Esophagus muscularis mucosa (tissue), 4 donors: ENCODE measurements at regions not wholly inside any gene's neighbourhood (a gene's known extent, or its start where the extent isn't known, plus 50 kb on each side); places are given as distances from the start of the nearest gene placed in this dataset.

Experiments used
- EP300 ChIP-seq: sonication (generic); formaldehyde crosslinking; IDR thresholded peaks from one replicate; pipeline ENCODE4 v1.6.1; 2017; ENCODE audit warnings: antibody characterized with exemption
- POLR2A ChIP-seq: fragments of 450-650 bp; IDR thresholded peaks from one replicate; pipeline ENCODE4 v1.6.1; 2017; ENCODE audit warnings: antibody characterized with exemption, moderate library complexity, mild to moderate bottlenecking, low read depth
- POLR2AphosphoS5 ChIP-seq, 2 donors: sonication (generic); formaldehyde crosslinking; IDR thresholded peaks; one replicate each; pipeline ENCODE4 v1.6.1; 2017; ENCODE audit warnings: antibody characterized with exemption in 2 of 2
- TF ChIP-seq, protein P1 (sequence below), 3 experiments: fragments of 200-600 bp in 2 of 3; fragments of 450-650 bp in 1 of 3; sonication (generic) in 2 of 3; IDR thresholded peaks; one replicate each; pipeline ENCODE4 v1.5.1; 2017 to 2019; ENCODE audit warnings: antibody characterized with exemption in 3 of 3, mild to moderate bottlenecking in 2 of 3, moderate library complexity in 1 of 3

DNA sequence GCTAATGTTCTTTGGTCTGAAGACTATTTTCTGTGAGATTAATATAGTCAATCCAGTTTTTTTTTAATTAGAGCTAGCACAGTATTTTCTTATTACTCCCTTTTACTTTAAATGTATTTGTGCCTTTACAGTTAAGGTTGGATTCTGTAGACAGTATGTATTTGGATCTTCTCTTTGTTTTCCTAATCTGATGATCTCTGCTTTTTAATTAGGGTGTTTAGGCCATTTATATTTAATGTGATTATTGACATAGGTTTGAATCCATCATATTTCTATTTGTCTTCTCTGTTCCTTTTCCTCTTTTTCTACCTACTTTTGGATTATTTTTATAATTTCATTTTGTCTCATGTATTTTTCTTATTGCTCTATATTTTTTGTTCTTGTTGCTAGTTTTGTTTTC lies 437.7 kb downstream of the CPS1 start:
- TF ChIP-seq, protein P1, sequence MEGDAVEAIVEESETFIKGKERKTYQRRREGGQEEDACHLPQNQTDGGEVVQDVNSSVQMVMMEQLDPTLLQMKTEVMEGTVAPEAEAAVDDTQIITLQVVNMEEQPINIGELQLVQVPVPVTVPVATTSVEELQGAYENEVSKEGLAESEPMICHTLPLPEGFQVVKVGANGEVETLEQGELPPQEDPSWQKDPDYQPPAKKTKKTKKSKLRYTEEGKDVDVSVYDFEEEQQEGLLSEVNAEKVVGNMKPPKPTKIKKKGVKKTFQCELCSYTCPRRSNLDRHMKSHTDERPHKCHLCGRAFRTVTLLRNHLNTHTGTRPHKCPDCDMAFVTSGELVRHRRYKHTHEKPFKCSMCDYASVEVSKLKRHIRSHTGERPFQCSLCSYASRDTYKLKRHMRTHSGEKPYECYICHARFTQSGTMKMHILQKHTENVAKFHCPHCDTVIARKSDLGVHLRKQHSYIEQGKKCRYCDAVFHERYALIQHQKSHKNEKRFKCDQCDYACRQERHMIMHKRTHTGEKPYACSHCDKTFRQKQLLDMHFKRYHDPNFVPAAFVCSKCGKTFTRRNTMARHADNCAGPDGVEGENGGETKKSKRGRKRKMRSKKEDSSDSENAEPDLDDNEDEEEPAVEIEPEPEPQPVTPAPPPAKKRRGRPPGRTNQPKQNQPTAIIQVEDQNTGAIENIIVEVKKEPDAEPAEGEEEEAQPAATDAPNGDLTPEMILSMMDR (IDR thresholded peaks at IDR 0.05): no peak
- TF ChIP-seq EP300 (no peak), POLR2A (no peak), POLR2AphosphoS5 (IDR thresholded peaks at IDR 0.05) (no peak)
